PC-9 (cell line): ENCODE measurements at regions not wholly inside any gene's neighbourhood (a gene's known extent, or its start where the extent isn't known, plus 50 kb on each side); places are given as distances from the start of the nearest gene placed in this dataset.

ENCODE experiments used
- CTCF ChIP-seq: fragments of 200-600 bp; sonication (generic); conservative IDR thresholded peaks from 2 replicates; pipeline ENCODE4 v1.6.1; 2017; ENCODE audit warnings: mixed run types, antibody characterized with exemption, mild to moderate bottlenecking, moderate library complexity
- EZH2 ChIP-seq: fragments of 200-600 bp; sonication (generic); IDR thresholded peaks from 2 replicates; pipeline ENCODE4 v1.8.0; 2017; ENCODE audit warnings: antibody characterized with exemption, low read depth

GRCh38 chr6:85085875-85086274, 321.5 kb upstream of the TBX18 start:
- TF ChIP-seq CTCF (no peak), EZH2 (no peak)
